Activated T-cell treated with anti-CD3 and anti-CD28 coated beads, Interleukin-2, amount 50 U/mL, for 48 hours (primary cell): ENCODE measurements at regions not wholly inside any gene's neighbourhood (a gene's known extent, or its start where the extent isn't known, plus 50 kb on each side); places are given as distances from the start of the nearest gene placed in this dataset.
"Not testable (repeated sequence)": the region's sequence is repeated elsewhere in the genome, so short reads cannot be mapped to it uniquely, and the experiment has no call there.

Experiments used
- DNase-seq, 2 experiments: peaks; one replicate each; pipeline ENCODE4 v3.0.0-alpha.2; 2020

GRCh38 chr12:62164036-62164435 lies 96.2 kb upstream of the USP15 start:
- no peak for DNase-seq

DNA sequence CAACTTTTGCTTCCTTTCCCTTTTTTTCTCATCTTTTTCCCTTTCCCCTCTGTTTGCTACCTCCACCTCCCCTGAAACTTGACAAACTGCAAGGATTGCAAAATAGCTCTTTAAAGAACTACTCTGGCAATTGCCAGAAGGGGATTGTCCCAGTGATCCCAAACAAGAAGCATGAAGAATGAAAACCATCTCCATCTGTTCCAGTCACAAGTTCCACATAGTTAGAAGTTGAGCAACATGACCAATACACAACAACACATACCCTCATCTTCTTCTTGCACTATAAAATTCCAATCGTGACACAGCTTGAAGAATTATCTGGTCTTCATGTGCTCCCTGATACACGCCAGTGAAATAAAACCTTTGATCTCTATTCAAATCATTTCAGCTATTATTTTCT lies 93.7 kb upstream of the USP15 start:
- no peak for DNase-seq

DNA sequence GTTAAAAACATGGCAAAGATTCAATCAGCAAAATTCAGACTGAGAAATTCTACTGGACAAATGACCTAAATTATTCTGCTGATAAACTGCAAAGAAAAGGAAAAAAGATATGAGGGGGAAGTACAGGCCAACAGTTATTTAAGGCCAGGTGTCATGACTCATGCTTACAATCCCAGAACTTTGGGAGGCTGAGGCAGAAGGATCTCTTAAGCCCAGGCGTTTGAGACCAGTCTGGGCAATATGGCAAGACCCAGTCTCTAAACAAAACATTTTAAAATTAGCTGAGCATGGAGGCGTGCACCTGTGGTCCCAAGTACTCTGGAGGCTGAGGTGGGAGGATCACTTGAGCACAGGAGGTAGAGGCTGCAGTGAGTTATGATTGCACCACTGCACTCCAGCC lies 91.8 kb upstream of the USP15 start:
- no peak for DNase-seq

DNA sequence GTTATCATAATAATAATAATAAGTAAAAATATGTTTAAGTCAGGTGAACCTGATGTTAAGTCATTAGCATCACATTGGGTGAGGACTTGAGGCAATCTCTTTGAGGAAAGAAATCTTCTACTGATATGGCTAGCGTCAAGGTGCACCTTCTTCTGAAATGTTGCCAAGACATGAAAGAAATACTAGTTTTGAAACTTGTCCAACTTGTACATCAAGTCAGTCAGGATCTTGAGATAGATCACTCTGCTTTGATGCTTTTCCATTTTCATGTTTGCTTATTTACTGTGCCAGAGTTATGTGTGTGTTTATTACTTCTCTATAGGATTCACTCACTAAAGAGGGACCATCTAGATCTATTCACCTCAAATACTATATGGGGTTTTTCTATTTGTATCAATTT lies 90.0 kb upstream of the USP15 start:
- DNase-seq = no peak

GRCh38 chr12:62190689-62191490 lies 69.3 kb upstream of the USP15 start:
- peak; percentile 19 to 37 for DNase-seq

GRCh38 chr12:62191491-62192179 lies 68.6 kb upstream of the USP15 start:
- DNase-seq = peak; percentile 44 to 49

GRCh38 chr12:62192180-62192902 lies 67.9 kb upstream of the USP15 start:
- DNase-seq = peak; percentile 61 to 64

DNA sequence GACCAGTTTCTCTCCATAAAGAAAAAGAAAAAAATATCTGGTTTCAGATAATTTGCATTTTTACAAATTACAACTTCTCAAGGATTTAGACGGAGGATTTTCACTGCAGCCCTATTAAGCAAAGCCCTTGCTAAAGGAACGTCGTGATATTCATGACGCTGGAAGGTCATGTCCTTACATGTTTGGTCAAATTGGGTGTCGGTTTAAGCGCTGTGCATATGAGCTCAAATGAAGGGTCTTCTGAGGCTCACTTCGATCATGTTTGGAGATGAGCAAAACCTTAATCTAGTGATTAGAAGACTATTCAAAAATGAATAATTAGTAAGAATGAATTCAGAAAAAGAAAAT lies 67.3 kb upstream of the USP15 start:
- DNase-seq = no peak

- no peak for DNase-seq
These were observed 66.2 kb upstream of the USP15 start for GRCh38 chr12:62194031-62194430.

DNA sequence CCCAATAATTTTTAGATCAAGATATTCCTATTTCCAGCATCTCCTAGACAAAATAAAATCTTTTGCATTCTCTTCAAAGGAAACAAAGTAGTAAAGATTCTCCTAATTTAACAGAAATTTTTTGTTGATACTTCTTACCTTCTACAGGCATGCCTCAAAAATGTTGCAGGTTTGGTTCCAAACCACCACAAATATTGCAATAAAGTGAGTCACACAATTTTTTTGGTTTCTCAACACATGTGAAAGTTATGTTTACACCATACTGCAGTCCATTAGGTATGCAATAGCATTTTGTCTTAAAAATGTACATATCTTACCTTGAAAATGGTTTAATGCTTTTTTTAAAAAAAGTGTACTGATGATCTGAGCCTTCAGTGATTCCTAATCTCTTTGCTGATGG lies 65.6 kb upstream of the USP15 start:
- no peak for DNase-seq

GRCh38 chr12:62196146-62196545 lies 64.1 kb upstream of the USP15 start:
- no peak for DNase-seq

- not testable (repeated sequence) for DNase-seq
These were observed 57.3 kb upstream of the USP15 start for GRCh38 chr12:62202861-62203260.

GRCh38 chr12:62205346-62205745 lies 54.9 kb upstream of the USP15 start:
- DNase-seq = no peak

DNA sequence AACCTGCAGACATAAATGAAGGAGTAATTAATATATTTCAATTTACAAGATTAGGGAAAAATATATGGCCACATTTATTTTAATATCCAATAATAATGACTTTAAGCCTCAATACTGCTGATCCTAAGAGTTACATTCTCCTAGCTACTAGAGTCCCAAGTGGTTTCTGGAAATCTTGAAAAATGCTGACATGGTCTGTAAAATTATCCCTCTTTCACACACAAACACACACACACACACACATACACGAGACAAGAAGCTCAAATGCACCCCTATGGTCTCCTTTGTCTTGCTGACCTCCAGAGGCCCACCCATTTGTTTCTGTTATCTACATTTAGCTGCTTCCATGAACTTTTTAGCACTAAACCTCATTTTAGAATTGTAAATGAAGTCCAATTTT lies 53.0 kb upstream of the USP15 start:
- DNase-seq = no peak
